Brain microvascular endothelial cell (primary cell): ENCODE measurements at regions not wholly inside any gene's neighbourhood (a gene's known extent, or its start where the extent isn't known, plus 50 kb on each side); places are given as distances from the start of the nearest gene placed in this dataset.
"Not testable (repeated sequence)": the region's sequence is repeated elsewhere in the genome, so short reads cannot be mapped to it uniquely, and the experiment has no call there.

Experiments
- DNase-seq: peaks from one replicate; pipeline ENCODE4 v3.0.0-alpha.2; 2020
- H3K27ac ChIP-seq: fragments of 250-450 bp; sonication (Bioruptor Pico); 2 replicates; pipeline ENCODE4 v1.5.1; 2020; ENCODE audit warnings: mild to moderate bottlenecking, moderate library complexity
- H3K27me3 ChIP-seq: fragments of 250-450 bp; sonication (Bioruptor Pico); replicated peaks from 2 replicates; pipeline ENCODE4 v1.5.1; 2020; ENCODE audit warnings: mild to moderate bottlenecking
- H3K36me3 ChIP-seq: fragments of 250-450 bp; sonication (Bioruptor Pico); replicated peaks from 2 replicates; pipeline ENCODE4 v1.5.1; 2020; ENCODE audit warnings: mild to moderate bottlenecking
- H3K4me3 ChIP-seq: 2 replicates; pipeline ENCODE4 v1.5.1; 2011; ENCODE audit warnings: low read depth, mild to moderate bottlenecking, control low read depth, low read length, moderate library complexity
- CTCF ChIP-seq: IDR thresholded peaks from 2 replicates; pipeline ENCODE4 v1.5.1; 2011; ENCODE audit warnings: low read depth, mild to moderate bottlenecking, moderate library complexity, low read length, control low read depth, inconsistent platforms; ENCODE audit errors: missing control alignments
- in situ Hi-C: cut with HindIII; loops from 2 replicates; pipeline ENCODE4 v1.10.0; 2017; ENCODE audit warnings: low sequenced_read_pairs, low pct_ligation_motif_present

GRCh38 chr4:18127030-18127429 lies 105.5 kb upstream of the LCORL start:
- H3K27ac ChIP-seq: no peak overlapping the region
- no peak for TF ChIP-seq CTCF
- in situ Hi-C loops: no loop called here
- no peak overlapping the region for H3K4me3 ChIP-seq
- DNase-seq: no peak
- no peaks in the 10 kb centered on the region for H3K36me3 ChIP-seq
- no peaks in the 10 kb centered on the region for H3K27me3 ChIP-seq

- TF ChIP-seq CTCF: no peak
- DNase-seq: no peak
- in situ Hi-C loops: no loop called here
- Histone ChIP-seq H3K4me3 (no peak overlapping the region), H3K36me3 (no peaks in the 10 kb centered on the region), H3K27me3 (no peaks in the 10 kb centered on the region), H3K27ac (no peak overlapping the region)
These were observed 92.3 kb upstream of the LCORL start for GRCh38 chr4:18113710-18114331.

GRCh38 chr4:18111081-18111480 lies 89.5 kb upstream of the LCORL start:
- H3K27ac ChIP-seq: no peak overlapping the region
- H3K36me3 ChIP-seq: no peaks in the 10 kb centered on the region
- in situ Hi-C loops: no loop called here
- TF ChIP-seq CTCF: no peak
- H3K4me3 ChIP-seq: no peak overlapping the region
- DNase-seq: no peak
- no peaks in the 10 kb centered on the region for H3K27me3 ChIP-seq

GRCh38 chr4:18110099-18110498 lies 88.5 kb upstream of the LCORL start:
- H3K36me3 ChIP-seq: no peaks in the 10 kb centered on the region
- H3K27ac ChIP-seq: no peak overlapping the region
- in situ Hi-C loops: no loop called here
- DNase-seq: no peak
- TF ChIP-seq CTCF: no peak
- H3K27me3 ChIP-seq: no peaks in the 10 kb centered on the region
- no peak overlapping the region for H3K4me3 ChIP-seq

- no peak for DNase-seq
- H3K4me3 ChIP-seq: no peak overlapping the region
- TF ChIP-seq CTCF: no peak
- in situ Hi-C loops: no loop called here
- H3K27me3 ChIP-seq: no peaks in the 10 kb centered on the region
- H3K27ac ChIP-seq: no peak overlapping the region
- H3K36me3 ChIP-seq: no peaks in the 10 kb centered on the region
These were observed 88.1 kb upstream of the LCORL start for GRCh38 chr4:18109676-18110075.

- H3K27ac ChIP-seq, H3K36me3 ChIP-seq, DNase-seq, H3K4me3 ChIP-seq, H3K27me3 ChIP-seq, in situ Hi-C loops: not testable (repeated sequence)
These were observed 86.4 kb upstream of the LCORL start for GRCh38 chr4:18107848-18108528.
